ENCODE measurements at regions not wholly inside any gene's neighbourhood (a gene's known extent, or its start where the extent isn't known, plus 50 kb on each side); places are given as distances from the start of the nearest gene placed in this dataset.

GRCh38 chr14:98297567-98297966, 974.4 kb downstream of the BCL11B start:
- no peak overlapping the region for H3K4me3 ChIP-seq (ENCODE audit: low read depth, low read length)
- TF ChIP-seq POLR2A (IDR thresholded peaks at IDR 0.05; ENCODE audit: extremely low read depth, insufficient read length) (no peak), MAX (IDR thresholded peaks at IDR 0.05; ENCODE audit: low read depth, low read length) (no peak), MYC (IDR thresholded peaks at IDR 0.05; ENCODE audit: low read depth, low read length) (no peak)
- TF ChIP-seq, protein P1, sequence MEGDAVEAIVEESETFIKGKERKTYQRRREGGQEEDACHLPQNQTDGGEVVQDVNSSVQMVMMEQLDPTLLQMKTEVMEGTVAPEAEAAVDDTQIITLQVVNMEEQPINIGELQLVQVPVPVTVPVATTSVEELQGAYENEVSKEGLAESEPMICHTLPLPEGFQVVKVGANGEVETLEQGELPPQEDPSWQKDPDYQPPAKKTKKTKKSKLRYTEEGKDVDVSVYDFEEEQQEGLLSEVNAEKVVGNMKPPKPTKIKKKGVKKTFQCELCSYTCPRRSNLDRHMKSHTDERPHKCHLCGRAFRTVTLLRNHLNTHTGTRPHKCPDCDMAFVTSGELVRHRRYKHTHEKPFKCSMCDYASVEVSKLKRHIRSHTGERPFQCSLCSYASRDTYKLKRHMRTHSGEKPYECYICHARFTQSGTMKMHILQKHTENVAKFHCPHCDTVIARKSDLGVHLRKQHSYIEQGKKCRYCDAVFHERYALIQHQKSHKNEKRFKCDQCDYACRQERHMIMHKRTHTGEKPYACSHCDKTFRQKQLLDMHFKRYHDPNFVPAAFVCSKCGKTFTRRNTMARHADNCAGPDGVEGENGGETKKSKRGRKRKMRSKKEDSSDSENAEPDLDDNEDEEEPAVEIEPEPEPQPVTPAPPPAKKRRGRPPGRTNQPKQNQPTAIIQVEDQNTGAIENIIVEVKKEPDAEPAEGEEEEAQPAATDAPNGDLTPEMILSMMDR (IDR thresholded peaks at IDR 0.05; ENCODE audit: low read depth, low read length) = no peak
- no peak for DNase-seq (ENCODE audit: low read depth)

DNA sequence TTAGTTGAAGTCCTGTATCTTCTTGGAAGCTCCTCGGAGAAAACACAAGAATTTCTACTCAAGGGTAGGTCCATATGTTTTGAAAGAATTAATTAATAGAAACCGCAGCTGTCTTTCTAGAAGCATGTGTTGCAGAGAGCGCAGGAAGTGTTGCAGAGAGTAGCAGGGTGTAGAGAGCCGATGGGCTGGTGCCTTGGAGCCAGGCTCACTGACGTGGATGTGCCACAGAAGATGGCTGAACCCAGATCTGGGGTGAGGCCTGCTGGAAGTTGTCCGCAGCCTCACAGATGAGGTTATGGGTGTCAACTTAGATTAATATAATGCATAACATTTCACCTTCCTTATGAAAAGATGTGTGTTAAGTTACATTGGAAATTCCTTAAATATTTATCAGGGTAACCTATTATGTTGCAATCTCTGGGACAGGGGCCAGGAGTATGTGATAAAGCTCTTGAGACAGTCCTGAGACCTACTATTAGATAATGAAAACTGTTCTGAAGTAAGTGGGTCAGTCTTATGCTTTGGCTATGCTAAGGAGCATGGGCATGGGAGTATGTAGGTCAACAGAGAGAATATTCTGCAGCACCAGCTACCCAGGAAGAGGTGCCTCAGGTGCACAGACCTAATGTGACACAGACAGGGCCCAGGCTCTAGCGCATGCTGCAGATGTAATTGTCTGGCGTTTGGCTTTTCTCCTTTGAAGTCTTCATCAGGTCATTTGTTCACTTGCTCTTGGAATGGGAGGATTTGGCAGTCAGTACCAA, 973.3 kb downstream of the BCL11B start:
- no peak for DNase-seq (ENCODE audit: low read depth)
- H3K4me3 ChIP-seq (ENCODE audit: low read depth, low read length) = no peak overlapping the region
- TF ChIP-seq MAX (IDR thresholded peaks at IDR 0.05; ENCODE audit: low read depth, low read length) (no peak), MYC (IDR thresholded peaks at IDR 0.05; ENCODE audit: low read depth, low read length) (no peak)

GRCh38 chr14:98301681-98302080, 970.3 kb downstream of the BCL11B start:
- no peak overlapping the region for H3K4me3 ChIP-seq (ENCODE audit: low read depth, low read length)
- TF ChIP-seq, protein P1 (IDR thresholded peaks at IDR 0.05; ENCODE audit: low read depth, low read length) = no peak
- no peak for TF ChIP-seq POLR2A (IDR thresholded peaks at IDR 0.05; ENCODE audit: extremely low read depth, insufficient read length)
- TF ChIP-seq MAX (IDR thresholded peaks at IDR 0.05; ENCODE audit: low read depth, low read length) = no peak
- no peak for DNase-seq (ENCODE audit: low read depth)

DNA sequence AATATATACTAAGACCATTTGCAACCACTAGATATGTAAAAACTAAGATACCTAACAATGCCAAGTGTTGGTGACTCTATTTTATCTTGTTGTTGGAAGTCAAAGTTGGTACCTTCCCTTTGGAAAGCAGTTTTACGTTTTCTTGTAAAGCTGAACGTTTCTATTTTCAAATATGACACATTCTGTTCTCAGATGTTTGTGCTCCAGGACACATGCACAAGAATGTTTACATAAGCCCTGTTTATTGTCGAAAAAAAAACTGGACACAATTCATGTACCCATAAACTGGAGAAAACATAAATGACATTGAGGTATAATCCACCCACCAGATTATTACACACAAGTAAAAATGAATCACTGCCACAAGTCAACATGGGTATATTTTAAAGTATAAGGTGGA, 967.4 kb downstream of the BCL11B start:
- no peak for DNase-seq (ENCODE audit: low read depth)
- TF ChIP-seq, protein P1 (IDR thresholded peaks at IDR 0.05; ENCODE audit: low read depth, low read length) = no peak
- no peak for TF ChIP-seq POLR2A (IDR thresholded peaks at IDR 0.05; ENCODE audit: extremely low read depth, insufficient read length)
- H3K4me3 ChIP-seq (ENCODE audit: low read depth, low read length) = no peak overlapping the region

DNA sequence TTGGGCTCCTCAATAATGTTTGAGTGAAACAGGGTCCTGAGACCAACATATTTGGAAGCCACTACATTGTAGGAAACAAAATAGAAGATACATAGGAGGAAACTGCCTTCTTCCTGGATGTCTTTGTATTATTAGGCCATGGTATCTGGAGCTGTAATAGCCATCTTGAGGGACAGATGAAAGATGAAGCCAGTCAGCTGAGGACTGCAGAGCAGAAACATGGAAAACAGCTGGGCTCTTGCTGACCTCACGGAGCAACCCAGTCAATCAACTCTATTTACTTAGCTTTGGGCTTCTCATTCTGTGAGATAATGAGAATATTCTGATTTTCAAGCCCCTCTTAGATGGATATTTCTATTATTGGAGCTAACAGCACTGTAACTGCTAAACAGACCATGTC, 962.4 kb downstream of the BCL11B start:
- TF ChIP-seq, protein P1 (IDR thresholded peaks at IDR 0.05; ENCODE audit: low read depth, low read length) = no peak
- TF ChIP-seq MYC (IDR thresholded peaks at IDR 0.05; ENCODE audit: low read depth, low read length) = no peak
- no peak for DNase-seq (ENCODE audit: low read depth)
- H3K4me3 ChIP-seq (ENCODE audit: low read depth, low read length) = no peak overlapping the region

DNA sequence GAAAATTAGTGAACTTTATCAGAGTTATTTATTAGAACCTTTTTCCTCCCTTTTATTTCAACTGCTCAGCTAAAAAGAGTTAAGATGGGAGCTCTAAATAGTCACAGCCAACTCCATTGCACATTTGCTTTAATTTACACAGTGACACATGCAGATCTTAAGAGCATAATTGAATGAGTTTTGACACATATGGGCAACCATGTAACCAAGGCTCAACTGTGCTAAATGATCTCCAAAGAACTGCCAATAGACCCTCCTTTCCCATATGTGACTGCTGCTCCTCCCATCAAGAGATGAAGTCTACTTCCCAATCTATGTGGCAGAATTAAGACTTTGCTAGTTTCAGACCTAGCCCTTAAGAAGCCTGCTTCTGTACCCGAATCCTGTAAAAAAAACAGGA, 960.0 kb downstream of the BCL11B start:
- DNase-seq (ENCODE audit: low read depth) = no peak
- no peak overlapping the region for H3K4me3 ChIP-seq (ENCODE audit: low read depth, low read length)
- TF ChIP-seq POLR2A (IDR thresholded peaks at IDR 0.05; ENCODE audit: extremely low read depth, insufficient read length) = no peak
- no peak for TF ChIP-seq MAX (IDR thresholded peaks at IDR 0.05; ENCODE audit: low read depth, low read length)
- TF ChIP-seq MYC (IDR thresholded peaks at IDR 0.05; ENCODE audit: low read depth, low read length) = no peak
- TF ChIP-seq, protein P1 (IDR thresholded peaks at IDR 0.05; ENCODE audit: low read depth, low read length) = no peak

All from NB4 (cell line).